ENCODE measurements at regions not wholly inside any gene's neighbourhood (a gene's known extent, or its start where the extent isn't known, plus 50 kb on each side); places are given as distances from the start of the nearest gene placed in this dataset.
"Not testable (repeated sequence)": the region's sequence is repeated elsewhere in the genome, so short reads cannot be mapped to it uniquely, and the experiment has no call there.

DNA sequence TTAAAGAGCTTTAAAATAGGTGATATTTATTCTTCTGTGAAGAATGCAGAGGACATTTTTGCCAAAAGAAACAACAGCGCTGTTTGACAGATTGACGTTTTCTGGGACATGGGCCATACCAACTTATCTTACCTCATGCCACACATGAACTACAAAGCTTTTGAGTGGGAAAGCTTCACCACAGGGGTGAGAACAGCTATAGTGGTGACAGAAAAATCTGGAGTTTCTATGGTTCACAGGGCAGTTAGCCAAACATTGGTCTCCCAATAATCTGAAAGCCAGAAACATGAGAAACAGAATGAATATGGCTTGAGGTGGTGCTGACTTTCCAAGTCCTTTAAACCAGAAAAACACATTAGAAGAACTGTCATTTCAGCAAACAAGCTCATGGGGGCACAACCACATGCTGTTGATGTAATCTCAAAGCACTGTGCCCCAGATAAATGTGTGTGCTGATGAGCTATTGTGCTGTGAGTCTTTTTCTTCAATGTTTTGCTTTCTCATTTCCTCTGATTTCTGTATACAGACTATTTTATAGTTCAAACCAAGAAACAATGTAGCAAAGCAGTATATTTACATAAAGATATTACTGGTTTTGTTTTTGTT is 905.4 kb downstream of the SLC16A7 start:
- DNase-seq (ENCODE audit: low spot score): no peak

DNA sequence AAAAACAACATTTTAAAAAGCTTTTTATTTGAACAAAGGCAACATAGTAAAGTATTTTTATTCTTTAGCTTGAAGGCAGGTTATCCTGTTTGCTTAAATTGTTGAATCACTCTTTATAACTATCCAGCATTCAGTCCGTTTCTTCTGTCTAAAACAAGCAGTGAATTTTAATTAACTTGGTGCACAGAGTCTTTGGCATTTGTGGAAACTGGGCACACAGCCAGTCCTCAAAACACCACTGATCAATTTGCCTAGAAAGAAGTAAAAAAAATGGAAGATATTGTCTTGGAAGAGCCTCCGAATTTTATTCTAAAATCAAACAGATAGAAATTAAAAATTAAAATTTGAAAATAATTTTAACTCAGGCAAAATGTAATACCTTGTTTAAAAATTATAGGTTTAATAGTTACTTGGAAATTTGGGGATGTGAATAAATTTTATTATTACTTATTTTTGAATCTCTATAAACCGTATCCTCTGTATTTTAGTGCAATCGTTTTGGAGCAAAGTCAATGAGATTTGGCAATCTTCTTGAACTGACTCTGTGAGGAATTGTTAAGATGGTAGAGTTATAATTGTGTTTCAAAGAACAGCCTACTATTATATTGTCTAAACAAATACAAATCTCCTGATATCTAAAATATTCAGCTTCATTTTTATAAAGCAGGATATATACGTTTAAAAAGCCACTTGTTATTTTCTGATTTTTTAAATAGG is 927.0 kb downstream of the SLC16A7 start:
- DNase-seq (ENCODE audit: low spot score): peak; percentile 65

DNA sequence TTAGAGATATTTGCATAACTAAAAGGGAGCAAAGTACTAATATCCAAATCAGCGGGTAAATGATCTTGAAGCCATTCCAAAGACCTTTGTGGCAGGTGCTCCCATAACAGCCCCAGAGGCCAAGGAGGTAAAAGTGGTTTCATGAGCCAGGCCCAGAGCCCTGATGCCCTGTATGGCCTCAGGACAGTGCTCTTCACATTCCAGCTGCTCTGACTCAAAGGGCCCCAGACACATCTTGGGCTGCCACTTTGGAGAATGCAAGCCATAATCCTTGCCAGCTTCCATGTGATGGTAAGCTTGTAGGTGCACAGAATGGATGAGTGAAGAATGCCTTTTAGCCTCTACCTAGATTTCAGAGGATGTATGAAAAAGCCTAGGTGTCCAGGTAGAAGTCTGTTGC is 933.4 kb downstream of the SLC16A7 start:
- no peak for DNase-seq (ENCODE audit: low spot score)

DNA sequence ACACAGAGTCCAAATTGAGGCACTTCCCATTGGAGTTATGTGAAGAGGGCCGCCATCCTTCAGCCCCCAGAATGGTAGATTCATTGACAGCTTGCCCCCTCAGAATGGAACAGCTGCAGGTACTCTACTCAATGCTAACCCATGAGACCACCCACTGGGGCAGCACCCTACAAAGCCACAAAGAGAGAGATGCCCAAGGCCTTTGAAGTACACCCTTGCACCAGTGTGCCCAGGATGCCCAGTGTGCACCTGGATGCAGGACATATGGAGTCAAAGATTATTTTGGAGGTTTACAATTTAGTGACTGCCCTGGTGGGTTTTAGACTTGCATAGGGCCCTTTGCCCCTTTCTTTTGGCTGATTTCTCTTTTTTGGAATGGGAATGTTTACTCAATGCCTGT is 933.9 kb downstream of the SLC16A7 start:
- DNase-seq (ENCODE audit: low spot score): no peak

DNA sequence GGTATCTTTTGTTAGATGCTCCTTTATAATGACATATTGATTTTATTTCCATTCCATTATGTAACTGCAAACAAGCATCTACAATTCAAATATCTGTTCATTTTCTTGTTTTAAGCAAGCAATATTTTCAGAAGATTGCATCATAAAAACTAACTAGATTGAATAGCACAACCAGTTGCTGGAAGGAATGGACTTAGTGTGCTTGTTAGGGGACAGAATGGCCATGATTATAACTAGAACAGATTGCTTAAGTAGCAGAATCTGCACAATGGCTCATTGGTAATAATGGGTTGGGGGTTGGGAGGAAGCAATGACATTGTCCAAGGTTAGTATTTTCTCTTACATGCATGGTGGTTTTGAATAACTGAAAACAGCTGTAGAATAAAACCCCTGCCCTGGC is 939.5 kb downstream of the SLC16A7 start:
- no peak for DNase-seq (ENCODE audit: low spot score)

DNA sequence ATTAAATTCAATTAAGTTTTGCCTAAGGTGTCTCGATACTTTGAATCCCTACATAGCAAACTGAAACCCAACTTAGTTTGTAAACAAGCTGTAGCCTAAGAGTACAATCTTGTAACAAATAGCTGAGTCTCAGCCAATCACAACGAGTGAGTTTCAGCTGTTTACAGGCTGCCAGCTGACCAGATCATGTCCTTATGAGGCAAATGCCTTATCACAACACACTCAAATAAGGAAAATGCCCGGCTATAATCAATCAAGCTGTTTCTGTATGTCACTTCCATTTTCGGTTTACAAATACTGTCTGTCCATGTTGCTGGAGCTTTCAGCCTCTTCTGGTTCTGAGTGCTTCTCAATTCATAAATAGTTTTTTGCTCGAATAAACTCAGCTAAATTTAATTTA is 943.8 kb downstream of the SLC16A7 start:
- DNase-seq (ENCODE audit: low spot score): no peak

DNA sequence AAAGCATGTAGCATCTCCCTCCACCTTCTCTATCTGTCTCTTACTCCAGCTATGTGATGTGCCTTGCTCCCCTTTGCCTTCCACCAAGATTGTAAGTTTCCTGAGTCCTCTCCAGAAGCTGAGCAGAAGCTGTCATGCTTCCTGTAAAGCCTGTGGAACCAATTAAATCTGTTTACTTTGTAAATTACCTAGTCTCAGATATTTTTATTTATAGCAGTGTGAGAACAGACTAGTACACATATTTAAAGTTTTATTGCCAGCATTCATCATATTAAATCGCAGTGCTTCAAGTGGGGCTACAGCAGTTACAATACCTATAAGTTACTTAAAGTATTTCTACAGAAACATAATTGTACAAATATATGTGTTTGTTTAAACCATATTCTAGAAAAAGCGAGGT is 973.1 kb downstream of the SLC16A7 start:
- DNase-seq (ENCODE audit: low spot score): no peak

DNA sequence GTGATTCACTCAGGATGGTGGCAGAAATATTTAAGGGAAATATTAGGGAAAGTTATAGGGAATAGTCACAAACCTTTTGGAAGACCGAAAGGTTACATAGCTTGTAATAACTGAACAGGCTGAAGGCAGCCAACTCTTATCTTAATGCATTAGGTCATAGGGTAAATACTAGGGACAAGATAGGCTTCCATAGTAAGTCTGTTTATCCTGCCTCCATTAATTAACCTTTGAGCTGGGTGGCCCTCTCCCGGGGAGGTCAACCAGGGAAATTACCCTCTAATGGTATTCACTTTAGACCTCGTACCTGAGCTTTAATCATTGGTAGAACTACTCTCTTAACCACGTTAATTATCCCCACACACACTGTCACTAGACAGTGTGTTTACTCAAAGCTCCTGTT is 981.8 kb downstream of the SLC16A7 start:
- DNase-seq (ENCODE audit: low spot score): no peak

DNA sequence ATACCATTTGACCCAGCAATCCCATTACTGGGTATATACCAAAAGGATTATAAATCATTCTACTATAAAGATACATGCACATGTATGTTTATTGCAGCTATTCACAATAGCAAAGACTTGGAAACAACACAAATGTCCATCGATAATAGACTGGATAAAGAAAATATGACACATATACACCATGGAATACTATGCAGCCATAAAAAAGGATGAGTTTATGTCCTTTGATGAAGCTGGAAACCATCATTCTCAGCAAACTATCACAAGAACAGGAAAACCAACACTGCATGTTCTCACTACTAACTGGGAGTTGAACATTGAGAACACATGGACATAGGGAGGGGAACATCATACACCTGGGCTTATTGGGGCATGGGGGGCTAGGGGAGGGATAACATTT is 991.8 kb downstream of the SLC16A7 start:
- DNase-seq (ENCODE audit: low spot score): not testable (repeated sequence)

DNA sequence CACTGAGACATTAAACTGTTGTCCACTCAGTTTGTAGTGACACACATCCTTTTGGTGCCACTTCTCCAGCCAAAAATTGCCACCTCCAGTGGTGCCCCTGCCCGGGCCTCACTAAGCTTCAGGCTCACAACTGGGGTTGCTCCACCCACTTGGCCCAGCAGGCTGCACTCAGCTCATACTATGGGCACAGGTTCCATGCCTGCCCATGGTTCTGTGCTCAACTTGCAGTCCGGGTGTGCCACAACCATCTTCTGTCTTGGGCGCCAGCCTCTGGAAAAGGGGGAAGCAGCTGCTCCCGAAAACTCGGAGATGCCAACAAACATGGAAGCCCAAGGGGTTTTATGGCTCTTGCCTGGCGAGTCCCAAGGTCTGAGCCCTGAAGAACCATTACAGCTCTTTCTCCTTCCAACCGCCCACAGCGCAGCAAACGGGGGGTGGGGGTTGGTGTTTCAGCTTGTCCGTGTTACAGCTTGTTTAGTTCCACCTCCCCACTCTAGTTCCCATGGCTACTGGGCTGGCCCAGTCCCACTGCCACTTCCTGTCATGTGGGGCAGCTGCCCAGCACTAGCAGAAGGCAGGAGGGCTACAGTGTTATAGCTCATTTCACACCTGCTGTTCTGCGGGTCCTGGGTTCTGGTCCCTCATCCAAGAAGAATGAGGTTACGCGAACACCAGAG is 998.3 kb downstream of the SLC16A7 start:
- DNase-seq (ENCODE audit: low spot score): no peak

DNA sequence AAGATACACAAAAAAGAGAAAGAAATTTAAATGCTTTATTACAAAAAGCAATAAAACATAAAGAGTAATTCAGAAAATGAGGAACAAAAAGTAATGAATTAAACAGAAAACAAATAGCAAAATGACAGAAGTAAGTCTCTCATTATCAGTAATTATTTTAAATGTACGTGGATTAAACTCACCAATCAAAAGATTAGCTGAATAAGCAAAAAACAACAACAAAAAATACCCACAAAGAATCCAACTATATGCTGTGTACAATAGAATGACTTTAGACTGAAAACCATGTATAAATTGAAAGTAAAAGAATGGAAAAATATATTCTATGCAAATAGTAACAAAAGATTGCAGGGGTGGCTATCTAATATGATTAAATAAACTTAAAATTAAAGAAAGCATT is 1006.8 kb downstream of the SLC16A7 start:
- DNase-seq (ENCODE audit: low spot score): no peak

DNA sequence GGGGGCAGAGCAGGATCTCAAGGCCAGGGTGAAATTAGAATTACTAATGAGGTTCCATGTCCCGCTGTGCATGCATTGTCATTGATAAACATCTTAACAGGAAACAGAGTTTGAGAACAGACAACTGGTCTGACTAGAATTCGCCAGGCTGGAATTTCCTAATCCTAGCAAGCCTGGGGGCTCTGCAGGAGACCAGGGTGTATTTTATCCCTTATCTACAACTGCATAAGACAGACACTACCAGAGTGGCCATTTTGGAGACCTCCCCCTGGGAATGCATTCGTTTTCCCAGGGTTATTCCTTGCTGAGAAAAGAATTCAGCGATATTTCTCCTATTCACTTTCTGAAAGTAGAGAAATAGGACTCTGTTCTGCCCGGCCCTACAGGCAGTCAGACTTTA is 1007.6 kb downstream of the SLC16A7 start:
- DNase-seq (ENCODE audit: low spot score): not testable (repeated sequence)

DNA sequence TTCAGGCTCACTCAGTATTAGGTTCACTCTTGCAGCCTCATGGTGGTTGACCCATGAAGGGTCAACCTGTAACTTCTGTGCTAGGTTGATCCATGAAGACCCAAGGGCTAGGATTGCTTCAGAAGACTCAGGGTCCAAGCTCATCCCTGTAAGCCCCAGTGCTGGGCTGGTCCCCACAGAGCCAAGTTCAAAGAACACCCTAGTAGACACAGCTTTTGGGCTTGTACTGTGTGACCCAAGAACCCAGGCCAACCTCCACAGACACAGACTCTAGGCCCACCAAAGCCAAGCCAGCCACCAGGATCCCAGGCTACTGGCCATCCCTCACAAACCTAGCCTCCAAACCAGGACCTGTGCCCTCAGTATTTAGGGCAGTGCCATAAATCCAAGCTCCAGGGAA is 1020.6 kb downstream of the SLC16A7 start:
- no peak for DNase-seq (ENCODE audit: low spot score)

DNA sequence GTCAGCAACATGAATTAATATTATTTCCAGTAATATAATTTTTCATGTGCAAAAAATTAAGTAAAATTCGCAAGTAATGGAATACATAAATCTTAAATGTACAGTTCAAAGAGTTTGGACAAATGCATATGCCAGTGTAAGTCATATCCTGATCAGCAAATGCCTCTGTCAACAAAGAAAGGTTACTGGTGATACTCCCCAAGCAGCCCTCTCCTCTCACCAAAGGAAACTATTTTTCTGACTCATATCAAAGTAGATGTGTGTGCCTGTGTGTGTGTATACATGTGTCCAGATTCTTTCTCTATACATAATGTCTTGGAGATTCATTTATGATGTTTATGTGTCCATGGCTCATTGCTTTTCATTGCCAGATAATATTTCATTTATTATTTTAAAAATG is 1035.0 kb downstream of the SLC16A7 start:
- no peak for DNase-seq (ENCODE audit: low spot score)

DNA sequence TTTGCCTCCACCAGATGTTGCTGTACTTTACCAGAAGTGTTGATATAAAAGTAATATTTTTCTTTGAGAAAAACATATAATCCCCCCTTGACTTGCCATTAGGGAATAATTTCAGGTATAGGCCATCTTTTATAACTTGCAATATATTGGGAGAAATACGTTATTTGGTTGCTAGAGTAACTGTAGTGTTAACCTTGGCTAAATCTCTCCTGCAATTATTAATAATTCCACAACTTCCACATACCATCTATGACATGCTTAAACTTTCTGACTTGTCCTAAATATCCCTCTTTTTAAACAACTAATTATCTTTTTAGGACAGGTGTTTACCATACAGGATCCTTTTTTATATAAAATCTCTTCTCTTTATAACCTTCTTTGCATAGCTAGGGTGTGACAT is 1048.2 kb downstream of the SLC16A7 start:
- DNase-seq (ENCODE audit: low spot score): no peak

DNA sequence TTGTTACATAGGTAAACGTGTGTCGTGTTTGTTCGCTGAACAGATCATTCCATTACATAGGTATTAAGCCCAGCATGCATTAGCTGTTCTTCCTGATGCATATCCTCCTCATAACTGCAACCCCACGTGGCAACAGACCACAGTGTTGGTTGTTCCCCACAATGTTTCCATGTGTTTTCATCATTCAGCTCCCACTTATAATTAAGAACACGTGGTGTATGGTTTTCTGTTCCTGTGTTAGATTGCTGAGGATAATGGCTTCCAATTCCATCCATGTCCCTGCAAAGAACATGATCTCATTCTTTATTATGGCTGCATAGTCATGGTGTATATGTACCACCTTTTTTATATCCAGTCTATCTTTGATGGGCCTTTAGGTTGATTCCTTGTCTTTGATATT is 1071.1 kb downstream of the SLC16A7 start:
- DNase-seq (ENCODE audit: low spot score): no peak

DNA sequence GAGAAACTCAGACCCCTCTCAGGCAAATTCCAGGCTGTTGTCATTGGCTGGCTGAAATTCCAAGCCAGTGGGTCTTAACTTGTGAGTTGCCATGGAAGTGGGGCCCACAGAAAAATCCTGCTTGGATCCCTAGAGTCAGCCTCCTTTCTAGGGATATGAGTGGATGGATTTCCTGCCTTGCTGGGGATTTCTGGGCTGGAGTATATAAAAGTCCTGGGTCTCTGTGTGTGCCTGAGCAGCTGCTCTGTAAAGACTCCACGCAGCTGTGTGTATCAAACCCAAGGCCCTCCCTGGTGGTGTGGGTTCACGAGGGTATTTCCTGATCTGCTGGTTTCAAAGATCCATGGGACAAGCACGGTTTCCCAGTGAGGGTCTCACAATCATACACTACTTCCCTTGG is 1077.1 kb downstream of the SLC16A7 start:
- no peak for DNase-seq (ENCODE audit: low spot score)

DNA sequence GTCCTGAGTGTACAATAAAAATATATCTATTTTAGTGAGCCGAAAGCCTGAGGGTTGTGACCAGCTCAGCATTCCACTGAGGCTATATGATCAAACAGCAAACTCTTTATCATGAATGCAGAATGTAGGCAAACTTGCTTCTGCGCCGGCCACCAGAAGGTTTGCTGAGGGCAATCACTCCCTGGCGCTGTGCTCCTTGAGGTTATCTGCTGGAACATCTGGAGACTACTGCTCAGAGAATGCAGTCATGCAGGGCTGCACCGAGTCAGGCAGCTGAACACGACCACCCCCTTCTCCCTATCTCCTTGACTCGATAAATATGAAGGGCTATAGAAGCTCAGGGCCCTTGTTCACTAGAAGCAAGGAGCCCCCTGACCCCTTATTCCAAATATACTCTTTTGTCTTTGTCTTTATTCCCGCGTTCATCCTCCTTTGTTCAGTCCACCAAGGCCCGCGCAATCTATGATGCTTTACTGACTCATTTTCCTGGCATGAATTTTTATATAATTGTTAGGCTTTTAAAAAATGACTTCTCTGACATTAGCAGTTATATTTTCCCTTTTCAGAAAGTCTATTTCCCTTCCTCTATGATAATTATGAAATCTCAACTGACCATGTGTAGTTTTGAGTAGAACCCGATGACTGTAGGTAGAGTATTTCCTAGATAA is 1089.3 kb downstream of the SLC16A7 start:
- DNase-seq (ENCODE audit: low spot score): no peak

DNA sequence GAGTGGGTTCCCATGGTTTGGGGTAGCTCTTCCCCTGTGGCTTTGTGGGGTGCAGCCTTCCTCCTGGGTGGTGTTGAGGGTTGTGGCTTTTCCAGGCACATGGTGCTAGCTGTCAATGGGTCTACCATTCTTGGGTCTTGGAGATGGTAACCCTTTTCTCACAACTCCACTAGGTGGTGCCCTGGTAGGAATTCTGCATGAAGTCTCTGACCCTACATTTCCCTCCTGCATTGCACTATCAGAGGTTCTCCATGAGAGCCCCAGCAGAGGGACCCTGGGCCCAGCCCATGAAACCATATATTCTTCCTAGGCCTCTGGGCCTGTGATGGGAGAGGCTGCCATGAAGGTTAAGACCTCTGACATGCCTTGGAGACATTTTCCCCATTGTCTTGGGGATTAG is 1093.3 kb downstream of the SLC16A7 start:
- no peak for DNase-seq (ENCODE audit: low spot score)

DNA sequence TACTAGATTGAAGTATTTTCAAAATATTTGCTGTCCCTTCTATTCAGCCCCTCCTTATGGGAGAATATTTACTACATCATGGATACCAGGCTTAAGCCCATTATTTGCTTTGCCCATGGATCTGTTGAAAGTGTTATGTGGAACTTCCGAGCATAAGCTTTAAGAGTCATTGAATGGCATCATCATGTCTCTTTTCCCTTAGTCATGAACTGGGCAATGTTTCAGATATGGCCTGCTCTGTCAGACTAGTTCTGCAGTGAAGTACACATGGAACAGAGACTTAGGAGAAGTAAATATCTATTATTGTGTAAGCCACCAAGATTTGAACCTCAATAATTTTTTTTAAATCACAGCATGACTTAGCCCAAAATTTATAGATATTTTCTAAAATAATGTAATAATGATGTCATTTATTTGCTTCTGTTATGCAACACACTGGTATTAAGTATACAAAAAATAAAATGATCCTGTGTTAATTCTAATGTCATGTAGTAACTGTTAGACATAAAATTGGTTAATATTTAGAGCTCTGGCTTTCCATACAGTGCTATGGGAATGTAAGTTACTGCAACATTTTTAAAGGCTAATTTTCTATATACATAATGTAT is 1097.3 kb downstream of the SLC16A7 start:
- DNase-seq (ENCODE audit: low spot score): no peak

DNA sequence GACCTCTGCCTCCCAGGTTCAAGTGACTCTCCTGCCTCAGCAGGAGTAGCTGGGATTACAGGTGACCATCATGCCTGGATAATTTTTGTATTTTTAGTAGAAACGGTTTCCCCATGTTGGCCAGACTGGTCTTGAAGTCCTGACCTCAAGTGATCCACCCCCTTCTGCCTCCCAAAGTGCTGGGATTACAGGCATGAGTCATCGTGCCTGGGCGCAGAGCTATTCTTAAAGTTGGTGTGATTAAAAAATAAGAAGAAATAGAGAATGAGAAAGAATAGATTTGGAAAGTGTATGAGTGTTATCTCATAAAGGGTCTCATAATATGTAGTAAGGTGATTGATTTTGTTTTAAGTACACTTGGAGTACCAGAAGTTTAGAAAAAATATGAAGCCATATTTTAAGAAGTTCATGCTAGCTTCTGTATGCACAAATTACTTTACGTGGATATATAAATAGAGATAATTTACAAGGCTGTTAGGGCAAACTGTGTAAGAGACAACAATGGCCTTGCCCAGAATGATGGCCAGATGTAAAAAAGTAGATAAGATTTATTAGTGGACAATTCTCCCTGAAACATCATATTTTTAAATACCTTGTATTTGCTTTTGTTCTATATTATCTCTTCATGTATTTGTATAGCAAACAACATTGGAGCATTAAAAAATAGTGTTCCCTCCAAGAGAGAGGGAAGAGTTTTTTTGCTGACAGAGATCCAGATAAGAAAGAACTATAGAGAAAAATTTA is 1108.5 kb downstream of the SLC16A7 start:
- no peak for DNase-seq (ENCODE audit: low spot score)

DNA sequence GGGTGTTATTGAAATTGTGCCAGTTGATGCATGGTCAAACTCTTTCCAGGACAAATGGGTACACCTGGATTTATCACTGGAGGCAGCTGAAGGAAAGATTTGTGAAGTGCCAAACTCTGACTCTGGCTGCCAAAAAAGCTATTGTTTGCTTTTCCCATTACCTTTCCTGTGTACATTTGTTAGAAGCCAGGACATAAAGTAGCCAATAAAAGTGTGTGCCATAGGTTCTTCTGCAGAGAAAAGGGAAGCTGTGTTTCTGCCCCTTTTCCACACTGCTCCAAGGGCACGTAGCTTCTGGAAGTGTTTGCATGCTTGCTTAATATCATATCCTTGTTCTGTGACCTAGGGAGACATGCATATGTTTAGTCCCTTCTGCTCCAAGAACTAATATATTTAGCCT is 1114.4 kb downstream of the SLC16A7 start:
- no peak for DNase-seq (ENCODE audit: low spot score)
